Hepatocyte (in vitro differentiated cells): ENCODE measurements at regions not wholly inside any gene's neighbourhood (a gene's known extent, or its start where the extent isn't known, plus 50 kb on each side); places are given as distances from the start of the nearest gene placed in this dataset.

Experiments
- CTCF ChIP-seq: fragments of 200-600 bp; sonication (generic); IDR thresholded peaks from 2 replicates; pipeline ENCODE4 v1.5.1; 2016; ENCODE audit warnings: antibody characterized with exemption, mild to moderate bottlenecking; ENCODE audit not compliant: poor library complexity
- EZH2 ChIP-seq: fragments of 200-600 bp; sonication (generic); IDR thresholded peaks from 2 replicates; pipeline ENCODE4 v1.6.1; 2016; ENCODE audit warnings: antibody characterized with exemption, mild to moderate bottlenecking, borderline replicate concordance
- EZH2phosphoT487 ChIP-seq: fragments of 200-600 bp; sonication (generic); IDR thresholded peaks from one replicate; pipeline ENCODE4 v1.6.1; 2018; ENCODE audit warnings: antibody characterized with exemption, mild to moderate bottlenecking, low read depth, moderate library complexity; ENCODE audit not compliant: unreplicated experiment, severe bottlenecking

GRCh38 chr7:42722198-42722597, 189.7 kb downstream of the C7orf25 start:
- TF ChIP-seq CTCF = no peak
- no peak for TF ChIP-seq EZH2phosphoT487
- TF ChIP-seq EZH2 = no peak
